Thyroid gland (tissue), 4 donors: ENCODE measurements at regions not wholly inside any gene's neighbourhood (a gene's known extent, or its start where the extent isn't known, plus 50 kb on each side); places are given as distances from the start of the nearest gene placed in this dataset.

ENCODE experiments used
- CTCF ChIP-seq, 6 experiments: fragments of 200-600 bp in 3 of 6; fragments of 450-650 bp in 3 of 6; sonication (generic) in 3 of 6; IDR thresholded peaks; one replicate each; pipeline ENCODE4 v1.5.1; 2016 to 2019; ENCODE audit warnings: antibody characterized with exemption in 6 of 6, mild to moderate bottlenecking in 2 of 6, inconsistent platforms in 1 of 6, moderate library complexity in 1 of 6
- POLR2A ChIP-seq, 2 donors: fragments of 450-650 bp; IDR thresholded peaks; one replicate each; pipeline ENCODE4 v1.6.1; 2017; ENCODE audit warnings: antibody characterized with exemption in 2 of 2, mild to moderate bottlenecking in 2 of 2, moderate library complexity in 1 of 2

GRCh38 chr6:6840831-6841291 lies 252.3 kb downstream of the LY86 start:
- no peak for TF ChIP-seq CTCF (IDR thresholded peaks at IDR 0.05)
- no peak for TF ChIP-seq POLR2A (IDR thresholded peaks at IDR 0.05)
